HG03460 (cell line): ENCODE measurements at regions not wholly inside any gene's neighbourhood (a gene's known extent, or its start where the extent isn't known, plus 50 kb on each side); places are given as distances from the start of the nearest gene placed in this dataset.

Experiments
- ATAC-seq: cut with Tn5 transposase; IDR thresholded peaks from one replicate; pipeline ENCODE4 v1.9.1; 2021; ENCODE audit not compliant: unreplicated experiment

- no peak for ATAC-seq
These were observed 579.8 kb upstream of the CCDC54 start for GRCh38 chr3:106797461-106797860.

GRCh38 chr3:106805625-106806024, 571.6 kb upstream of the CCDC54 start:
- ATAC-seq = no peak

- ATAC-seq = no peak
These were observed 570.3 kb upstream of the CCDC54 start for GRCh38 chr3:106806964-106807363.

- no peak for ATAC-seq
These were observed 568.2 kb upstream of the CCDC54 start for GRCh38 chr3:106809041-106809440.

GRCh38 chr3:106809623-106810299, 567.5 kb upstream of the CCDC54 start:
- no peak for ATAC-seq

GRCh38 chr3:106810300-106810875, 566.9 kb upstream of the CCDC54 start:
- no peak for ATAC-seq

- ATAC-seq = no peak
These were observed 565.9 kb upstream of the CCDC54 start for GRCh38 chr3:106811376-106811775.

GRCh38 chr3:106813742-106814141, 563.5 kb upstream of the CCDC54 start:
- no peak for ATAC-seq

GRCh38 chr3:106814231-106814630, 563.0 kb upstream of the CCDC54 start:
- no peak for ATAC-seq

- no peak for ATAC-seq
These were observed 560.4 kb upstream of the CCDC54 start for GRCh38 chr3:106816838-106817237.

GRCh38 chr3:106817706-106818105, 559.5 kb upstream of the CCDC54 start:
- ATAC-seq = no peak

GRCh38 chr3:106819440-106819839, 557.8 kb upstream of the CCDC54 start:
- no peak for ATAC-seq

- no peak for ATAC-seq
These were observed 556.4 kb upstream of the CCDC54 start for GRCh38 chr3:106820726-106821362.

GRCh38 chr3:106821801-106822200, 555.4 kb upstream of the CCDC54 start:
- no peak for ATAC-seq

GRCh38 chr3:106822204-106822603, 555.0 kb upstream of the CCDC54 start:
- no peak for ATAC-seq

- no peak for ATAC-seq
These were observed 553.5 kb upstream of the CCDC54 start for GRCh38 chr3:106823701-106824100.

- no peak for ATAC-seq
These were observed 552.4 kb upstream of the CCDC54 start for GRCh38 chr3:106824856-106825255.

- ATAC-seq = no peak
These were observed 551.2 kb upstream of the CCDC54 start for GRCh38 chr3:106825962-106826605.

GRCh38 chr3:106826791-106827311, 550.4 kb upstream of the CCDC54 start:
- no peak for ATAC-seq

- no peak for ATAC-seq
These were observed 549.6 kb upstream of the CCDC54 start for GRCh38 chr3:106827515-106828213.

GRCh38 chr3:106829206-106829605, 548.0 kb upstream of the CCDC54 start:
- no peak for ATAC-seq
